Spleen (tissue), 11 donors: ENCODE measurements at regions not wholly inside any gene's neighbourhood (a gene's known extent, or its start where the extent isn't known, plus 50 kb on each side); places are given as distances from the start of the nearest gene placed in this dataset.

Experiments used
- DNase-seq: peaks from one replicate; pipeline ENCODE4 v3.0.0-alpha.2; 2020
- H3K27ac ChIP-seq, 8 donors: fragments of 200-600 bp; sonication (generic) in 7 of 8; 1 replicate in 4 of 8; 2 replicates in 4 of 8; pipeline versions ENCODE4 v1.5.0 to v1.8.0; 2016 to 2021; ENCODE audit warnings: inconsistent platforms in 4 of 8, mild to moderate bottlenecking in 4 of 8, moderate library complexity in 1 of 8
- H3K27me3 ChIP-seq, 7 donors: fragments of 200-600 bp; sonication (generic) in 6 of 7; replicated peaks in 1 of 7; 1 replicate in 4 of 7; 2 replicates in 3 of 7; pipeline versions ENCODE4 v1.5.0 to v1.8.0; 2016 to 2021; ENCODE audit warnings: inconsistent platforms in 3 of 7, mild to moderate bottlenecking in 1 of 7
- H3K36me3 ChIP-seq, 6 donors: fragments of 200-600 bp; sonication (generic) in 5 of 6; 1 replicate in 4 of 6; 2 replicates in 2 of 6; pipeline versions ENCODE4 v1.5.0 to v1.8.0; 2016 to 2021; ENCODE audit warnings: inconsistent platforms in 2 of 6
- H3K4me1 ChIP-seq, 6 donors: fragments of 200-600 bp; sonication (generic) in 5 of 6; 1 replicate in 3 of 6; 2 replicates in 3 of 6; pipeline versions ENCODE4 v1.5.0 to v1.8.0; 2016 to 2021; ENCODE audit warnings: inconsistent platforms in 3 of 6
- H3K4me3 ChIP-seq, 8 donors: fragments of 200-600 bp; sonication (generic) in 7 of 8; 1 replicate in 4 of 8; 2 replicates in 4 of 8; pipeline versions ENCODE4 v1.5.0 to v1.8.0; 2016 to 2021; ENCODE audit warnings: inconsistent platforms in 4 of 8, mild to moderate bottlenecking in 4 of 8, moderate library complexity in 2 of 8
- H3K9me3 ChIP-seq, 8 donors: fragments of 200-600 bp; sonication (generic) in 7 of 8; 1 replicate in 4 of 8; 2 replicates in 4 of 8; pipeline versions ENCODE4 v1.5.0 to v1.8.0; 2016 to 2021; ENCODE audit warnings: inconsistent platforms in 4 of 8
- POLR2A ChIP-seq, 3 donors: fragments of 450-650 bp; IDR thresholded peaks; one replicate each; pipeline ENCODE4 v1.5.1; 2017; ENCODE audit warnings: antibody characterized with exemption in 3 of 3, mild to moderate bottlenecking in 1 of 3
- POLR2AphosphoS5 ChIP-seq, 3 donors: sonication (generic); formaldehyde crosslinking; IDR thresholded peaks; one replicate each; pipeline ENCODE4 v1.5.1; 2017; ENCODE audit warnings: antibody characterized with exemption in 3 of 3
- WGBS, 5 donors: extraction: QIAGEN DNeasy Blood & Tissue Kit in 3 of 5; methylation state at CpG; one replicate each; pipeline versions ENCODE4 v1.1.5 to v1.1.7; 2013 to 2018; 5-methylcytosine and 5-hydroxymethylcytosine counted together
- intact Hi-C: fragments of 100-400 bp; cut with DNase I; formaldehyde crosslinking; loops from one replicate; pipeline ENCODE4 v1.15.0; 2023; ENCODE audit warnings: low total_unique reads
- TF ChIP-seq, protein P1 (sequence below), 11 experiments: fragments of 200-600 bp in 7 of 11; fragments of 450-650 bp in 4 of 11; sonication (generic) in 4 of 11; IDR thresholded peaks in 8 of 11; conservative IDR thresholded peaks in 3 of 11; 1 replicate in 7 of 11; 2 replicates in 4 of 11; pipeline versions ENCODE4 v1.4.0 to v1.8.0; 2016 to 2021; ENCODE audit warnings: antibody characterized with exemption in 11 of 11, inconsistent platforms in 4 of 11, mild to moderate bottlenecking in 1 of 11
- donor health status: healthy with polysubstance abuse.
- donor health status: DM: no; HTN: no; CAD: no; lungs with moderate emphysema.
- donor health status: DM: no; HTN: no; CAD: no.
- donor health status: Bipolar disorder and iron deficiency.
- donor health status: healthy.
- donor health status: DM: no; HTN: no; CAD: no.
- donor health status: DM: yes; HTN: yes; CAD: no.

DNA sequence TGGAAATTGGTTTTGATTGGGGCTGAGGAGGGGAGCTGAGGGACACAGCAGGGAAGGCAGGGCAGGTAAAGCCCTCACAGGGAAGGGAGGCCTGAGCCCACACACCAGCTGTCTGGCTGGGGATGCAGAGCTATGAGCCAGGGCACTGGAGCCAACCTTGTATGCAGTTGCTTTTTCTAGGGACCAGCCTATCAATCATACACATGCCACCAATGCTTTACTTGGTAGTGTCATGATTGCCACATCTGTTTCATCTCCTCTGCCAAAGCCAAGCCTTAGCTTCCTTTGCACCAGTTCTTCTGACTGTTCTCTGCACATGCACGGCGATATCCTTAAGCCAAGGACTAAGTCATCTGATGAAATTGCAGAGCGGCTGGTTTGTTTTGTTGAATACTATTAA is 207.1 kb upstream of the PLET1 start:
- TF ChIP-seq POLR2AphosphoS5 (IDR thresholded peaks at IDR 0.05) = no peak
- TF ChIP-seq POLR2A (IDR thresholded peaks at IDR 0.05) = no peak
- TF ChIP-seq, protein P1, sequence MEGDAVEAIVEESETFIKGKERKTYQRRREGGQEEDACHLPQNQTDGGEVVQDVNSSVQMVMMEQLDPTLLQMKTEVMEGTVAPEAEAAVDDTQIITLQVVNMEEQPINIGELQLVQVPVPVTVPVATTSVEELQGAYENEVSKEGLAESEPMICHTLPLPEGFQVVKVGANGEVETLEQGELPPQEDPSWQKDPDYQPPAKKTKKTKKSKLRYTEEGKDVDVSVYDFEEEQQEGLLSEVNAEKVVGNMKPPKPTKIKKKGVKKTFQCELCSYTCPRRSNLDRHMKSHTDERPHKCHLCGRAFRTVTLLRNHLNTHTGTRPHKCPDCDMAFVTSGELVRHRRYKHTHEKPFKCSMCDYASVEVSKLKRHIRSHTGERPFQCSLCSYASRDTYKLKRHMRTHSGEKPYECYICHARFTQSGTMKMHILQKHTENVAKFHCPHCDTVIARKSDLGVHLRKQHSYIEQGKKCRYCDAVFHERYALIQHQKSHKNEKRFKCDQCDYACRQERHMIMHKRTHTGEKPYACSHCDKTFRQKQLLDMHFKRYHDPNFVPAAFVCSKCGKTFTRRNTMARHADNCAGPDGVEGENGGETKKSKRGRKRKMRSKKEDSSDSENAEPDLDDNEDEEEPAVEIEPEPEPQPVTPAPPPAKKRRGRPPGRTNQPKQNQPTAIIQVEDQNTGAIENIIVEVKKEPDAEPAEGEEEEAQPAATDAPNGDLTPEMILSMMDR (IDR thresholded peaks at IDR 0.05 in 8 of 11, conservative IDR thresholded peaks at IDR 0.05 in 3 of 11) = no peak
- Histone ChIP-seq H3K36me3 (no peaks in the 10 kb centered on the region), H3K4me1 (no peaks in the 10 kb centered on the region), H3K9me3 (no peaks in the 10 kb centered on the region), H3K4me3 (no peak overlapping the region), H3K27me3 (peaks cover 0 to 18% (median 0%) of the 10 kb centered on the region in 7 donors), H3K27ac (no peak overlapping the region)
- DNase-seq = no peak
- intact Hi-C loops = no loop called here
- 90 to 99% (median 91%) methylated on average over 3 of the region's 3 CpGs for WGBS, 5 donors

GRCh38 chr11:112469376-112469775 is 208.7 kb upstream of the PLET1 start:
- TF ChIP-seq POLR2AphosphoS5 (IDR thresholded peaks at IDR 0.05) (no peak), POLR2A (IDR thresholded peaks at IDR 0.05) (no peak)
- TF ChIP-seq, protein P1 (IDR thresholded peaks at IDR 0.05 in 8 of 11, conservative IDR thresholded peaks at IDR 0.05 in 3 of 11) = no peak
- Histone ChIP-seq H3K9me3 (no peaks in the 10 kb centered on the region), H3K4me3 (no peak overlapping the region), H3K36me3 (no peaks in the 10 kb centered on the region), H3K4me1 (no peaks in the 10 kb centered on the region), H3K27me3 (peaks cover 0 to 18% (median 0%) of the 10 kb centered on the region in 7 donors), H3K27ac (no peak overlapping the region)
- intact Hi-C loops = no loop called here
- no peak for DNase-seq
- WGBS, 5 donors = 73 to 86% (median 78%) methylated on average over 4 of the region's 4 CpGs

DNA sequence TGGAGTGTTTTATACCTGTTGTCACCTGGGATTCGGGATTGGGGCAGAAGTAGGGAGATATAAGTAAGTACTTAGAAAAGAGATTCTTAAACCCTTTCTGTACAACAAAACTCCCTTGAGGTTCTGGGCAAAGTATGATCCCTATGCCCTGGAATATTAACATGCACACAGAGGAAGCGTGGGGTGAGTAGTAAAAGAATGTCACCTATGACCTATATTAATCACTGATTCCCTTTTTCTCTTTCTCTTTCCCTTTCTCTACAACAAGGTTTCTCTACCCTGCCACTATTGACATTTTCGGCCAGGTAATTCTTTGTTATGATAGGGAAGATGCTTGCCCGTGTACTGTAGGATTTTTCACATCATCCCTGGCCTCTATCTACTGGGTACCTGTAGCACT is 209.7 kb upstream of the PLET1 start:
- Histone ChIP-seq H3K4me3 (no peak overlapping the region), H3K36me3 (no peaks in the 10 kb centered on the region), H3K27ac (no peak overlapping the region), H3K27me3 (peaks cover 0 to 11% (median 0%) of the 10 kb centered on the region in 7 donors), H3K9me3 (no peaks in the 10 kb centered on the region), H3K4me1 (no peaks in the 10 kb centered on the region)
- no peak for TF ChIP-seq POLR2AphosphoS5 (IDR thresholded peaks at IDR 0.05)
- TF ChIP-seq, protein P1 (IDR thresholded peaks at IDR 0.05 in 8 of 11, conservative IDR thresholded peaks at IDR 0.05 in 3 of 11) = no peak
- TF ChIP-seq POLR2A (IDR thresholded peaks at IDR 0.05) = no peak
- intact Hi-C loops = no loop called here
- 72 to 78% (median 76%) methylated on average over 4 of the region's 4 CpGs for WGBS, 5 donors
- DNase-seq = no peak

GRCh38 chr11:112471731-112472130 is 211.1 kb upstream of the PLET1 start:
- TF ChIP-seq, protein P1 (IDR thresholded peaks at IDR 0.05 in 8 of 11, conservative IDR thresholded peaks at IDR 0.05 in 3 of 11) = no peak
- TF ChIP-seq POLR2A (IDR thresholded peaks at IDR 0.05) (no peak), POLR2AphosphoS5 (IDR thresholded peaks at IDR 0.05) (no peak)

More at GRCh38 chr11:112471731-112472130, 211.1 kb upstream of the PLET1 start:
- Histone ChIP-seq H3K9me3 (no peaks in the 10 kb centered on the region), H3K27ac (no peak overlapping the region), H3K4me1 (no peaks in the 10 kb centered on the region), H3K27me3 (peaks cover 0 to 11% (median 0%) of the 10 kb centered on the region in 7 donors), H3K36me3 (no peaks in the 10 kb centered on the region), H3K4me3 (no peak overlapping the region)
- intact Hi-C loops = no loop called here
- WGBS, 5 donors = 76 to 87% (median 83%) methylated on average over 5 of the region's 5 CpGs
- DNase-seq = no peak
